B cell (primary cell): ENCODE measurements at regions not wholly inside any gene's neighbourhood (a gene's known extent, or its start where the extent isn't known, plus 50 kb on each side); places are given as distances from the start of the nearest gene placed in this dataset.

Experiments
- ATAC-seq: fragments of 200-7000 bp; cut with Tn5 transposase; one replicate; pipeline ENCODE4 v1.10.0; 2021; ENCODE audit warnings: low read depth, mild to moderate bottlenecking, moderate number of reproducible peaks, moderate library complexity
- CTCF ChIA-PET: fragments of 350-600 bp; sonication (Branson Sonifier 250); formaldehyde crosslinking; loops from one replicate; lab custom pipeline; 2021; ENCODE audit warnings: antibody characterized with exemption, inconsistent platforms; lab: Charles Lee
- POLR2A ChIA-PET: fragments of 350-600 bp; sonication (Branson Sonifier 250); formaldehyde crosslinking; loops from one replicate; lab custom pipeline; 2021; ENCODE audit warnings: antibody characterized with exemption; lab: Charles Lee
- DNase-seq: peaks from one replicate; pipeline ENCODE4 v3.0.0; 2013
- H2AFZ ChIP-seq: 2 replicates; pipeline ENCODE4 v1.6.1; 2012; ENCODE audit warnings: mild to moderate bottlenecking, low read depth, low read length; ENCODE audit not compliant: insufficient read depth, poor library complexity, severe bottlenecking
- H3K27ac ChIP-seq, 2 donors: 1 replicate in 1 of 2; 2 replicates in 1 of 2; pipeline ENCODE4 v1.5.1; 2012 to 2013; ENCODE audit warnings: low read length in 2 of 2, mild to moderate bottlenecking in 2 of 2, moderate library complexity in 1 of 2
- H3K27me3 ChIP-seq, 4 experiments: fragments of 200-600 bp in 1 of 4; sonication (generic) in 1 of 4; replicated peaks in 1 of 4; 1 replicate in 2 of 4; 2 replicates in 2 of 4; pipeline versions ENCODE4 v1.6.1 to v1.7.0; 2013 to 2016; ENCODE audit warnings: low read length in 3 of 4, mild to moderate bottlenecking in 2 of 4, mixed read lengths in 1 of 4, moderate library complexity in 1 of 4; ENCODE audit not compliant: insufficient read depth in 4 of 4, control insufficient read depth in 3 of 4; ENCODE audit errors: control extremely low read depth in 1 of 4
- H3K36me3 ChIP-seq, 2 experiments: replicated peaks in 1 of 2; 1 replicate in 1 of 2; 2 replicates in 1 of 2; pipeline versions ENCODE4 v1.6.1 to v1.7.1; 2013; ENCODE audit warnings: low read length in 1 of 2; ENCODE audit not compliant: insufficient read depth in 2 of 2, control insufficient read depth in 1 of 2; ENCODE audit errors: control extremely low read depth in 1 of 2, extremely low read depth in 1 of 2
- H3K4me1 ChIP-seq, 2 donors: fragments of 200-600 bp in 1 of 2; sonication (generic) in 1 of 2; 1 replicate in 1 of 2; 2 replicates in 1 of 2; pipeline versions ENCODE4 v1.5.1 to v1.6.1; 2013 to 2017; ENCODE audit warnings: low read length in 2 of 2; ENCODE audit not compliant: control insufficient read depth in 2 of 2, insufficient read depth in 2 of 2
- H3K4me2 ChIP-seq: replicated peaks from 2 replicates; pipeline ENCODE3; 2012; ENCODE audit warnings: mild to moderate bottlenecking, low read depth, low read length; ENCODE audit not compliant: poor library complexity, severe bottlenecking
- H3K4me3 ChIP-seq, 5 experiments: fragments of 200-600 bp in 1 of 5; sonication (generic) in 1 of 5; 1 replicate in 3 of 5; 2 replicates in 2 of 5; pipeline versions ENCODE4 v1.5.1 to v1.7.0; 2011 to 2016; ENCODE audit warnings: low read length in 4 of 5, mild to moderate bottlenecking in 4 of 5, low read depth in 2 of 5, control low read depth in 1 of 5, moderate library complexity in 1 of 5; ENCODE audit not compliant: insufficient read depth in 1 of 5; ENCODE audit errors: control extremely low read depth in 1 of 5, extremely low read depth in 1 of 5
- H3K79me2 ChIP-seq: fragments of 200-600 bp; sonication (generic); one replicate; pipeline ENCODE4 v1.6.0; 2016; ENCODE audit warnings: low read length; ENCODE audit not compliant: control insufficient read depth, insufficient read depth
- H3K9ac ChIP-seq: fragments of 200-600 bp; sonication (generic); 2 replicates; pipeline ENCODE4 v1.6.1; 2017; ENCODE audit warnings: mild to moderate bottlenecking, low read length, moderate library complexity
- H3K9me3 ChIP-seq, 3 donors: one replicate each; pipeline versions ENCODE4 v1.6.1 to v1.7.1; 2013; ENCODE audit warnings: low read length in 2 of 3; ENCODE audit not compliant: control insufficient read depth in 2 of 3, insufficient read depth in 1 of 3; ENCODE audit errors: control extremely low read depth in 1 of 3
- H4K20me1 ChIP-seq: 2 replicates; pipeline ENCODE4 v1.6.0; 2012; ENCODE audit warnings: mild to moderate bottlenecking, low read length; ENCODE audit not compliant: insufficient read depth, control insufficient read depth, poor library complexity, severe bottlenecking
- H3K27ac Mint-ChIP-seq: one replicate; pipeline ENCODE4 v1.8.0; 2021; ENCODE audit warnings: mixed read lengths
- H3K27me3 Mint-ChIP-seq: one replicate; pipeline ENCODE4 v1.8.0; 2021; ENCODE audit warnings: mixed read lengths
- H3K4me1 Mint-ChIP-seq: one replicate; pipeline ENCODE4 v1.8.0; 2021; ENCODE audit warnings: mixed read lengths
- H3K4me3 Mint-ChIP-seq: one replicate; pipeline ENCODE4 v1.8.0; 2021; ENCODE audit warnings: mixed read lengths
- H3K9me3 Mint-ChIP-seq: one replicate; pipeline ENCODE4 v1.8.0; 2022; ENCODE audit warnings: mixed read lengths; ENCODE audit not compliant: insufficient read depth
- EZH2 ChIP-seq: IDR thresholded peaks from 2 replicates; pipeline ENCODE4 v1.6.1; 2012; ENCODE audit warnings: borderline replicate concordance, low read depth, mild to moderate bottlenecking, moderate library complexity, low read length; ENCODE audit not compliant: insufficient read depth, poor library complexity, severe bottlenecking
- WGBS: methylation state at CpG from one replicate; pipeline ENCODE4 v1.1.5; 2013; ENCODE audit warnings: missing lambda C conversion rate; ENCODE audit not compliant: insufficient coverage; 5-methylcytosine and 5-hydroxymethylcytosine counted together
- intact Hi-C: fragments of 100-400 bp; cut with micrococcal nuclease; formaldehyde crosslinking; loops from one replicate; pipeline ENCODE4 v1.10.0; 2022
- TF ChIP-seq, protein P1 (sequence below): fragments of 200-600 bp; IDR thresholded peaks from one replicate; pipeline ENCODE4 v1.8.0; 2022; ENCODE audit warnings: antibody characterized with exemption, mild to moderate bottlenecking

DNA sequence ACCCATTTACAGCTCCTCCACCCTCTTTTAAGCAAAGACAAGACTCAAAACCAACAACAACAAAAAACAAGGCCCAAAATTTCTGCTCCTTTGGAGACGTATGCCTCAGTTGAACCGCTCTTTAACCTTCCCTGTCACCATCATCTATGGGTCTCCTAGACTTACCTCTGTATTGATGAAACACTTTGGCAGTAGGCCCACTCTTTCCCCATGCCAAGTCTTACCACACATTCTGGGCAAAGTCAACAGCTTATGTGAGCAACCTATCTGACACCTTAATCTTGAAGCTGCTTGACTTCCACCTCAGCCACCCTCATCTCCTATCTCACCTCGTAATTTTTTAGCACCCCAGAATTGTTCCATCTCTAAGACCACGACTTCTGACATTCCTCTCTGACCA, 99.7 kb upstream of the CXorf66 start:
- Histone ChIP-seq H3K79me2 (no peaks in the 10 kb centered on the region), H3K4me3 (no peak overlapping the region), H3K27me3 (no peaks in the 10 kb centered on the region), H3K9ac (no peak overlapping the region), H4K20me1 (no peaks in the 10 kb centered on the region), H3K27ac (no peak overlapping the region), H3K4me1 (no peaks in the 10 kb centered on the region), H3K9me3 (no peaks in the 10 kb centered on the region), H2AFZ (no peak overlapping the region), H3K36me3 (no peaks in the 10 kb centered on the region), H3K4me2 (no peak overlapping the region)
- DNase-seq = no peak
- no peaks in the 10 kb centered on the region for H3K27me3 Mint-ChIP-seq
- no peak overlapping the region for H3K27ac Mint-ChIP-seq
- no peak for ATAC-seq
- WGBS = 39% methylated on average over 4 of the region's 4 CpGs
- POLR2A ChIA-PET = no interaction called here
- no peak for TF ChIP-seq EZH2
- TF ChIP-seq, protein P1, sequence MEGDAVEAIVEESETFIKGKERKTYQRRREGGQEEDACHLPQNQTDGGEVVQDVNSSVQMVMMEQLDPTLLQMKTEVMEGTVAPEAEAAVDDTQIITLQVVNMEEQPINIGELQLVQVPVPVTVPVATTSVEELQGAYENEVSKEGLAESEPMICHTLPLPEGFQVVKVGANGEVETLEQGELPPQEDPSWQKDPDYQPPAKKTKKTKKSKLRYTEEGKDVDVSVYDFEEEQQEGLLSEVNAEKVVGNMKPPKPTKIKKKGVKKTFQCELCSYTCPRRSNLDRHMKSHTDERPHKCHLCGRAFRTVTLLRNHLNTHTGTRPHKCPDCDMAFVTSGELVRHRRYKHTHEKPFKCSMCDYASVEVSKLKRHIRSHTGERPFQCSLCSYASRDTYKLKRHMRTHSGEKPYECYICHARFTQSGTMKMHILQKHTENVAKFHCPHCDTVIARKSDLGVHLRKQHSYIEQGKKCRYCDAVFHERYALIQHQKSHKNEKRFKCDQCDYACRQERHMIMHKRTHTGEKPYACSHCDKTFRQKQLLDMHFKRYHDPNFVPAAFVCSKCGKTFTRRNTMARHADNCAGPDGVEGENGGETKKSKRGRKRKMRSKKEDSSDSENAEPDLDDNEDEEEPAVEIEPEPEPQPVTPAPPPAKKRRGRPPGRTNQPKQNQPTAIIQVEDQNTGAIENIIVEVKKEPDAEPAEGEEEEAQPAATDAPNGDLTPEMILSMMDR = no peak
- H3K9me3 Mint-ChIP-seq = no peaks in the 10 kb centered on the region
- H3K4me1 Mint-ChIP-seq = no peaks in the 10 kb centered on the region
- CTCF ChIA-PET = no interaction called here
- no peak overlapping the region for H3K4me3 Mint-ChIP-seq
- intact Hi-C loops = no loop called here

DNA sequence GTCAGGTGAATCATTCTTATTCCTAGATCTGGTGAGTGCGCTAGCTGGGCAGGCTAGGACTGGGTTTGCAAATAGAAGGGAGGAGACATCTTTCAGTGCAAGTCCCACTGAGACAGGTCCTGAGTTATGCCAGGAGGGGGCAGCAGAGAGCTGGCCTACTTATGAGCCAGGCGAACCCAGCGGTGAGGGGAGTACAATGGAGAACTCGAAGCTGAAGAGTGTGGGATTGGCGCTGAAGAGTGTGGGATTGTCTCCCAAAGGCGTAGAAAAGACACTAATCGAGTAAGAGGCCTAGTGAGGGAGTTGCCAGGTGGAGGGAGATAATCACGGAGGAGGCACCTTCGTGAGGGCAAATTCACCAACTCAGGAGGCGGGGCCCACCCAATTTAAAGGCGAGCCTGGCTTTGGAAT, 91.7 kb upstream of the CXorf66 start:
- intact Hi-C loops = loop anchor here (10.0 kb wide), 1 partner anchor 88 kb away; no protein-coding TSS in a partner anchor
- no peaks in the 10 kb centered on the region for H3K4me1 Mint-ChIP-seq
- Histone ChIP-seq H3K27ac (no peak overlapping the region), H3K4me3 (no peak overlapping the region), H3K27me3 (no peaks in the 10 kb centered on the region), H3K4me1 (no peaks in the 10 kb centered on the region), H3K36me3 (no peaks in the 10 kb centered on the region), H4K20me1 (no peaks in the 10 kb centered on the region), H3K79me2 (no peaks in the 10 kb centered on the region), H3K9ac (no peak overlapping the region), H2AFZ (no peak overlapping the region), H3K9me3 (no peaks in the 10 kb centered on the region), H3K4me2 (no peak overlapping the region)
- H3K9me3 Mint-ChIP-seq = no peaks in the 10 kb centered on the region
- H3K27me3 Mint-ChIP-seq = no peaks in the 10 kb centered on the region
- WGBS = 27% methylated on average over 3 of the region's 11 CpGs
- ATAC-seq (no peak), DNase-seq (peak; percentile 44)
- no peak overlapping the region for H3K4me3 Mint-ChIP-seq
- ChIA-PET POLR2A (no interaction called here), CTCF (interaction anchor here (0.9 to 1.0 kb wide), 3 partner anchors 33 to 87 kb away, joined by 3 to 5 read pairs (median 3); no protein-coding TSS in a partner anchor)
- no peak overlapping the region for H3K27ac Mint-ChIP-seq
- TF ChIP-seq EZH2 = no peak
- TF ChIP-seq, protein P1 = peak; percentile 58
